GM13976 (cell line): ENCODE measurements at regions not wholly inside any gene's neighbourhood (a gene's known extent, or its start where the extent isn't known, plus 50 kb on each side); places are given as distances from the start of the nearest gene placed in this dataset.

ENCODE experiments used
- DNase-seq: peaks from one replicate; pipeline ENCODE4 v3.0.0; 2012; ENCODE audit warnings: low spot score
- CTCF ChIP-seq: IDR thresholded peaks from 2 replicates; pipeline ENCODE4 v1.5.1; 2012; ENCODE audit warnings: borderline replicate concordance, mild to moderate bottlenecking; ENCODE audit not compliant: insufficient read depth; ENCODE audit errors: extremely low read depth, missing control alignments, control extremely low read depth
- in situ Hi-C: fragments of 300-500 bp; cut with MboI; formaldehyde crosslinking; loops from one replicate; pipeline ENCODE4 v1.12.0; 2022; ENCODE audit warnings: low sequenced_read_pairs, mixed read lengths, inconsistent platforms; ENCODE audit not compliant: unreplicated experiment

- no peak for DNase-seq
- TF ChIP-seq CTCF = no peak
- in situ Hi-C loops = no loop called here
Observed at GRCh38 chr6:115717062-115717461, 343.6 kb downstream of the FRK start.

GRCh38 chr6:115712291-115712961 is 348.3 kb downstream of the FRK start:
- no peak for DNase-seq
- in situ Hi-C loops = no loop called here
- no peak for TF ChIP-seq CTCF

GRCh38 chr6:115708850-115709249 is 351.8 kb downstream of the FRK start:
- in situ Hi-C loops = no loop called here
- DNase-seq = no peak
- TF ChIP-seq CTCF = no peak

- in situ Hi-C loops = no loop called here
- TF ChIP-seq CTCF = no peak
- DNase-seq = no peak
Observed at GRCh38 chr6:115706981-115707380, 353.7 kb downstream of the FRK start.

- DNase-seq = no peak
- TF ChIP-seq CTCF = no peak
- in situ Hi-C loops = no loop called here
Observed at GRCh38 chr6:115706324-115706723, 354.4 kb downstream of the FRK start.

- no peak for DNase-seq
- no peak for TF ChIP-seq CTCF
- in situ Hi-C loops = no loop called here
Observed at GRCh38 chr6:115704028-115704427, 356.7 kb downstream of the FRK start.
